Esophagus squamous epithelium (tissue), 4 donors: ENCODE measurements at regions not wholly inside any gene's neighbourhood (a gene's known extent, or its start where the extent isn't known, plus 50 kb on each side); places are given as distances from the start of the nearest gene placed in this dataset.

Source experiments
- POLR2A ChIP-seq, 4 donors: fragments of 450-650 bp; IDR thresholded peaks; one replicate each; pipeline ENCODE4 v1.6.1; 2017; ENCODE audit warnings: antibody characterized with exemption in 4 of 4, mild to moderate bottlenecking in 4 of 4, moderate library complexity in 3 of 4
- TF ChIP-seq, protein P1 (sequence below), 6 experiments: fragments of 450-650 bp in 4 of 6; fragments of 200-600 bp in 2 of 6; sonication (generic) in 2 of 6; IDR thresholded peaks; one replicate each; pipeline ENCODE4 v1.5.1; 2016 to 2019; ENCODE audit warnings: antibody characterized with exemption in 6 of 6, mild to moderate bottlenecking in 4 of 6, moderate library complexity in 4 of 6

DNA sequence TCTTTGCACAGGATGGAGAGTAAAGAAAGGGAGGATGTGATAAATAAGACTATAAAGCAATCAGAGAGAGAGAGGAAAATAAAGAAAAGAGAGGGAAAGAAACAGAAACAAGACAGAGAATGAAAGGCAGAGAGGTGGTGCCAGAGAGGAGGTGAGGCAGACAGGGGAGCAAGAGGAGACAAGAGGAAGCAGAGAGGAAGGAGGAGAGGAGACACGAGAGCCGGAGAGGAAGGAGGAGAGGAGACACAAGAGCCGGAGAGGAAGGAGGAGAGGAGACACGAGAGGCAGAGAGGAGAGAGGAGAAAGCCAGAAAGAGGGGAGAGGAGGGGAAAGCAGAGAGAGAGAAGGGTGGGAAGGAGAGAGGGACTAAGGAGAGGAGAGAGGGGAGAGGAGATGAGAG lies 125.2 kb downstream of the PAPOLA start:
- TF ChIP-seq, protein P1, sequence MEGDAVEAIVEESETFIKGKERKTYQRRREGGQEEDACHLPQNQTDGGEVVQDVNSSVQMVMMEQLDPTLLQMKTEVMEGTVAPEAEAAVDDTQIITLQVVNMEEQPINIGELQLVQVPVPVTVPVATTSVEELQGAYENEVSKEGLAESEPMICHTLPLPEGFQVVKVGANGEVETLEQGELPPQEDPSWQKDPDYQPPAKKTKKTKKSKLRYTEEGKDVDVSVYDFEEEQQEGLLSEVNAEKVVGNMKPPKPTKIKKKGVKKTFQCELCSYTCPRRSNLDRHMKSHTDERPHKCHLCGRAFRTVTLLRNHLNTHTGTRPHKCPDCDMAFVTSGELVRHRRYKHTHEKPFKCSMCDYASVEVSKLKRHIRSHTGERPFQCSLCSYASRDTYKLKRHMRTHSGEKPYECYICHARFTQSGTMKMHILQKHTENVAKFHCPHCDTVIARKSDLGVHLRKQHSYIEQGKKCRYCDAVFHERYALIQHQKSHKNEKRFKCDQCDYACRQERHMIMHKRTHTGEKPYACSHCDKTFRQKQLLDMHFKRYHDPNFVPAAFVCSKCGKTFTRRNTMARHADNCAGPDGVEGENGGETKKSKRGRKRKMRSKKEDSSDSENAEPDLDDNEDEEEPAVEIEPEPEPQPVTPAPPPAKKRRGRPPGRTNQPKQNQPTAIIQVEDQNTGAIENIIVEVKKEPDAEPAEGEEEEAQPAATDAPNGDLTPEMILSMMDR (IDR thresholded peaks at IDR 0.05): no peak
- TF ChIP-seq POLR2A (IDR thresholded peaks at IDR 0.05): no peak
